ENCODE measurements at regions not wholly inside any gene's neighbourhood (a gene's known extent, or its start where the extent isn't known, plus 50 kb on each side); places are given as distances from the start of the nearest gene placed in this dataset.

DNA sequence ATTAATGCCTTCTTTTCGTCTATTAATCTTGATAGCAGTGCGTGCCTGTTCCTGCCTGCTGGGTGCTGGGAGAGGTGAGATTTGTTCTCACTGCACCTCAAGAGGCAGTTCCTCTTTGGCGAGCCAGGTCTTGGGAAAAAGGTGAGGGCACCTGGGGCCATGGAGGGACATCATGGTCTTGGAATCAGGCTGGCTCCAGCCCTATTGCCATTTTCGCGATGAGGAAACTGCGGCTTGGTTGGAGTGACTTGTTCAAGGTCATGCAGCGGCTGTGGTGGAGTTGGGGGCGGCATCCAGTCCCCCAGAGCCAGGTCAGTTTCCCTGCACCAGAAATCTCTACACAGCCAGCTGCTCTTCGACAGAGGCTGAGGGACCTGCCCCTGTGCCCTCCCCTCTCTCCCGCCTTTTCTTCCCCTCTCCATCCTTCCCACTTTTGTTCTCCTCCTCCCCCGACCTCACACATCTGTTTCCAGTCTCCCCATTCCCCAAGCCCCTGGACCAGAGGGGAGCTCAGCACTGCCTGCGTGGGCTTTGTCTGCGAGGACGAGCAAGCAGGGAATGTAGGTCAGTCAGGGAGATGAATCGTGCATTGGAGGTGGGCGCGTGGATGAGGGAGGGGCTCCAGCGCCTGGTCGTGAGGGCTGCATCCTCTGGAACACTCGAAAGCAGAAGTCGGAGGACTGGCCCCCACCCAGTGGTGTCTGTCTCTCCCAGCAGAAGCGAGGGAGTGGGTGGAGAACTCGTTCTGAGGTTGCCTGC is 135.1 kb downstream of the ACTL8 start:
- TF ChIP-seq, protein P1, sequence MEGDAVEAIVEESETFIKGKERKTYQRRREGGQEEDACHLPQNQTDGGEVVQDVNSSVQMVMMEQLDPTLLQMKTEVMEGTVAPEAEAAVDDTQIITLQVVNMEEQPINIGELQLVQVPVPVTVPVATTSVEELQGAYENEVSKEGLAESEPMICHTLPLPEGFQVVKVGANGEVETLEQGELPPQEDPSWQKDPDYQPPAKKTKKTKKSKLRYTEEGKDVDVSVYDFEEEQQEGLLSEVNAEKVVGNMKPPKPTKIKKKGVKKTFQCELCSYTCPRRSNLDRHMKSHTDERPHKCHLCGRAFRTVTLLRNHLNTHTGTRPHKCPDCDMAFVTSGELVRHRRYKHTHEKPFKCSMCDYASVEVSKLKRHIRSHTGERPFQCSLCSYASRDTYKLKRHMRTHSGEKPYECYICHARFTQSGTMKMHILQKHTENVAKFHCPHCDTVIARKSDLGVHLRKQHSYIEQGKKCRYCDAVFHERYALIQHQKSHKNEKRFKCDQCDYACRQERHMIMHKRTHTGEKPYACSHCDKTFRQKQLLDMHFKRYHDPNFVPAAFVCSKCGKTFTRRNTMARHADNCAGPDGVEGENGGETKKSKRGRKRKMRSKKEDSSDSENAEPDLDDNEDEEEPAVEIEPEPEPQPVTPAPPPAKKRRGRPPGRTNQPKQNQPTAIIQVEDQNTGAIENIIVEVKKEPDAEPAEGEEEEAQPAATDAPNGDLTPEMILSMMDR (IDR thresholded peaks at IDR 0.05 in 2 of 3, conservative IDR thresholded peaks at IDR 0.05 in 1 of 3; ENCODE audit: borderline replicate concordance in 1 of 3, insufficient read depth in 1 of 3, low read depth in 2 of 3, low read length in 2 of 3), result no peak
- no peak for TF ChIP-seq POLR2AphosphoS5 (IDR thresholded peaks at IDR 0.05; ENCODE audit: low read depth, low read length)
- TF ChIP-seq POLR2A (IDR thresholded peaks at IDR 0.05; ENCODE audit: borderline replicate concordance, extremely low read depth, insufficient read depth, insufficient read length), result no peak
- TF ChIP-seq CEBPB (IDR thresholded peaks at IDR 0.05; ENCODE audit: low read depth), result no peak
- TF ChIP-seq EZH2phosphoT487 (IDR thresholded peaks at IDR 0.05; ENCODE audit: borderline replicate concordance), result no peak
- no peak for TF ChIP-seq TCF7L2 (IDR thresholded peaks at IDR 0.05; ENCODE audit: borderline replicate concordance, extremely low read depth, insufficient read depth, insufficient read length)
- TF ChIP-seq, protein P2, sequence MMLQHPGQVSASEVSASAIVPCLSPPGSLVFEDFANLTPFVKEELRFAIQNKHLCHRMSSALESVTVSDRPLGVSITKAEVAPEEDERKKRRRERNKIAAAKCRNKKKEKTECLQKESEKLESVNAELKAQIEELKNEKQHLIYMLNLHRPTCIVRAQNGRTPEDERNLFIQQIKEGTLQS (IDR thresholded peaks at IDR 0.05), result no peak

All from HCT116 (cell line).